ENCODE measurements at regions not wholly inside any gene's neighbourhood (a gene's known extent, or its start where the extent isn't known, plus 50 kb on each side); places are given as distances from the start of the nearest gene placed in this dataset.

GRCh38 chr18:44178476-44178875, 502.2 kb upstream of the SETBP1 start:
- Histone ChIP-seq H3K36me3 (ENCODE audit: control insufficient read depth in 2 of 2, extremely low read depth in 1 of 2, insufficient read depth in 2 of 2, low read length in 2 of 2) (no peaks in the 10 kb centered on the region), H3K27ac (ENCODE audit: control insufficient read depth, insufficient read depth, low read length) (no peak overlapping the region), H3K4me1 (ENCODE audit: control insufficient read depth, extremely low read depth, insufficient read depth, low read length) (no peaks in the 10 kb centered on the region), H2AFZ (ENCODE audit: control insufficient read depth, low read length) (no peak overlapping the region), H4K20me1 (ENCODE audit: control insufficient read depth, extremely low read depth, insufficient read depth, low read length) (no peaks in the 10 kb centered on the region), H3K4me3 (ENCODE audit: control insufficient read depth in 2 of 3, extremely low read depth in 1 of 3, insufficient read depth in 2 of 3, low read depth in 1 of 3, low read length in 3 of 3) (no peak overlapping the region), H3K9ac (ENCODE audit: control insufficient read depth, extremely low read depth, insufficient read depth, low read length) (no peak overlapping the region), H3K9me1 (ENCODE audit: control insufficient read depth, extremely low read depth, insufficient read depth, low read length) (no peaks in the 10 kb centered on the region), H3K27me3 (ENCODE audit: control insufficient read depth, extremely low read depth, insufficient read depth, low read length) (no peaks in the 10 kb centered on the region), H3K9me3 (ENCODE audit: control insufficient read depth, low read depth, low read length) (no peaks in the 10 kb centered on the region), H3K79me2 (ENCODE audit: control insufficient read depth, insufficient read depth, low read length) (no peaks in the 10 kb centered on the region), H3K4me2 (ENCODE audit: control insufficient read depth, extremely low read depth, insufficient read depth, low read depth, low read length) (no peak overlapping the region)
- TF ChIP-seq CTCF (optimal IDR thresholded peaks at IDR 0.05 in 1 of 3, IDR thresholded peaks at IDR 0.05 in 1 of 3, conservative IDR thresholded peaks at IDR 0.05 in 1 of 3; ENCODE audit: extremely low read depth in 1 of 3, insufficient read depth in 2 of 3, low read length in 3 of 3) = no peak
- TF ChIP-seq EZH2 (IDR thresholded peaks at IDR 0.05; ENCODE audit: low read length) = no peak
- dilution Hi-C loops (cut with MboI; ENCODE audit: extremely low pct_ligation_motif_present, low sequenced_read_pairs) = no loop called here
- no peak for DNase-seq (ENCODE audit: low read depth, low spot score)
- no peak for FAIRE-seq

GRCh38 chr18:44179693-44180092, 501.0 kb upstream of the SETBP1 start:
- no peak overlapping the region for H3K9ac ChIP-seq (ENCODE audit: control insufficient read depth, extremely low read depth, insufficient read depth, low read length)
- no peak overlapping the region for H3K4me2 ChIP-seq (ENCODE audit: control insufficient read depth, extremely low read depth, insufficient read depth, low read depth, low read length)
- TF ChIP-seq EZH2 (IDR thresholded peaks at IDR 0.05; ENCODE audit: low read length) (no peak), CTCF (optimal IDR thresholded peaks at IDR 0.05 in 1 of 3, IDR thresholded peaks at IDR 0.05 in 1 of 3, conservative IDR thresholded peaks at IDR 0.05 in 1 of 3; ENCODE audit: extremely low read depth in 1 of 3, insufficient read depth in 2 of 3, low read length in 3 of 3) (no peak)

More at GRCh38 chr18:44179693-44180092, 501.0 kb upstream of the SETBP1 start:
- Histone ChIP-seq H3K27ac (ENCODE audit: control insufficient read depth, insufficient read depth, low read length) (no peak overlapping the region), H3K4me1 (ENCODE audit: control insufficient read depth, extremely low read depth, insufficient read depth, low read length) (no peaks in the 10 kb centered on the region), H3K9me1 (ENCODE audit: control insufficient read depth, extremely low read depth, insufficient read depth, low read length) (no peaks in the 10 kb centered on the region), H3K36me3 (ENCODE audit: control insufficient read depth in 2 of 2, extremely low read depth in 1 of 2, insufficient read depth in 2 of 2, low read length in 2 of 2) (no peaks in the 10 kb centered on the region), H3K9me3 (ENCODE audit: control insufficient read depth, low read depth, low read length) (no peaks in the 10 kb centered on the region), H2AFZ (ENCODE audit: control insufficient read depth, low read length) (no peak overlapping the region), H3K27me3 (ENCODE audit: control insufficient read depth, extremely low read depth, insufficient read depth, low read length) (no peaks in the 10 kb centered on the region), H3K79me2 (ENCODE audit: control insufficient read depth, insufficient read depth, low read length) (no peaks in the 10 kb centered on the region), H4K20me1 (ENCODE audit: control insufficient read depth, extremely low read depth, insufficient read depth, low read length) (no peaks in the 10 kb centered on the region), H3K4me3 (ENCODE audit: control insufficient read depth in 2 of 3, extremely low read depth in 1 of 3, insufficient read depth in 2 of 3, low read depth in 1 of 3, low read length in 3 of 3) (no peak overlapping the region)
- dilution Hi-C loops (cut with MboI; ENCODE audit: extremely low pct_ligation_motif_present, low sequenced_read_pairs) = no loop called here
- no peak for FAIRE-seq
- no peak for DNase-seq (ENCODE audit: low read depth, low spot score)

Data from keratinocyte (primary cell).